ENCODE measurements at regions not wholly inside any gene's neighbourhood (a gene's known extent, or its start where the extent isn't known, plus 50 kb on each side); places are given as distances from the start of the nearest gene placed in this dataset.

GRCh38 chr4:111209706-111210105, 586.8 kb upstream of the PITX2 start:
- TF ChIP-seq CTCF (IDR thresholded peaks at IDR 0.05; ENCODE audit: poor library complexity) = no peak
- TF ChIP-seq EZH2phosphoT487 (IDR thresholded peaks at IDR 0.05; ENCODE audit: low read depth, severe bottlenecking, unreplicated experiment) = no peak
